ENCODE measurements at regions not wholly inside any gene's neighbourhood (a gene's known extent, or its start where the extent isn't known, plus 50 kb on each side); places are given as distances from the start of the nearest gene placed in this dataset.

DNA sequence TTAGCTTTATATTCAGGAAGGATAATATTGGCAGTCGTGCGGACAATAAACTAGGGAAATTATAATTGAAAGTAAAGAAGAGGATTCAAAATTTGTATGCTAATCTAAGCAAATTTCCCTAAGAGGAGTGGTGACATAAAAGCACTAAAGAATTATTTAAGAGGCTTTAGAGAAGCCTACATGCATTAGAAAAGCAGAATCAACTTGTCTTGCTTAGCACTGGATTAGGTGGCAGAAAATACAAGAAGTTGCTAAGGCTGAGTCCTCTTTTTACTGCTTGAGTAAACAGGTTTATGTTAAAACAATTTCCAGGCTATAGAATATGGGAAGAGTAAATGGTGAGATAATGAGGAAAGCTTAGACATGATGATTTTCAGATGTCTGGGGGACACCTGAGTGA is 991.5 kb downstream of the PCDH18 start:
- DNase-seq (ENCODE audit: low spot score): no peak

DNA sequence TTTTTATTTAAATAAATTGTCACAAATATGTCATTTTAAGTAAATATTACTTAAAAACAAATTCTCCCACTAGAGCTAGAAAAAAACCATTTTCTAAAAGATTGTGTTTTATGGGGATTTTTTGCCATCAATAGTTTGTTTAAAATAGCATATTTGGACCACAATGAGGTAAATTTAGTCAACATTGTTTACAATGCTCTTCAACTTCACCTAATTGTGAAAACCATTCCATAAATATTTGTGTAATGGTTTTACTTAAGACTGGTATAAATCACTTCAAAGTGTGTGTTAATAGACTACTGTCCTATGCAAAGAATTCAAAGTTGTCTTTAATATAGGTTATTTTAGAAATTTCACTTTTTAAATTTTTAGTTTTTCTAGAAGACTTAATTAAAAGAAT is 1004.2 kb downstream of the PCDH18 start:
- no peak for DNase-seq (ENCODE audit: low spot score)

DNA sequence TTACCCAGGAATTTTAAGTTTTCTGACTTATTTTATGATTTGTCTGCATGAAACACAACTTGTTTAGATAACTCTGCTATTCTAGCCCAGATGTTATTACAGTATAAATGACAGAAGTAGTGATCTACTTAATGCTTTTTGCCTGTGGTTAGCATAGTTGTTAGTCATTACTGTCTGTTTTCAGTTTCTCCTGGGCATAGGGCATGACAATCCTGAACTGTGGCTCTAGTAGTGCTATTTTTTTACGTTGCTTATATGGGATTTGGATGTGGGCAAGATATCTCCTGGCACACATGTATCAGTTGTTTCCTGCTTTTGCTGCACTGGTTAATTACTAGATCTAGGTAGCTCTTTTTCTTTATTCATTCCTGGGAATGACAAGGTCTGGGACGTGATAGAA is 1005.8 kb downstream of the PCDH18 start:
- no peak for DNase-seq (ENCODE audit: low spot score)

DNA sequence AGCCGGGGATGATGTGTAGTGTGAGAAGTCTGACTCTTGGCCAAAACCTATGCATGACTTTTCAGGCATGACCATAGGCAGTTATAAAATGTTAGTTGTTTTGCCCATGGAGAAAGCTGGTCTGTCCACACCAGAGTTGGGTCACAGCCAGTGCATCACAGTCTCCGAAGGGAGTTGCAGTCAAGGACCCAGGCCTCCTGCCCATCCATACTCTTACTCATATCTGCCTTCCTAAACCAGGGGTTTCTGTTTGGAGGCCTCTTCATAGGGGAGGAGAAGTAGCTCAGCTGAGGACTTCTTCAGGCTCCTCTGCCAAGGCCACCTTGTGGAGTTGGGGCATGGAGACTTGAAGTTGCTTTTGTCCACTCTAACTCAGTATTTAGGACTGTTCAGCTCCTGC is 1008.3 kb downstream of the PCDH18 start:
- no peak for DNase-seq (ENCODE audit: low spot score)

GRCh38 chr4:136516371-136516770 is 1015.9 kb downstream of the PCDH18 start:
- DNase-seq (ENCODE audit: low spot score): no peak

GRCh38 chr4:136505020-136505419 is 1027.3 kb downstream of the PCDH18 start:
- no peak for DNase-seq (ENCODE audit: low spot score)

- no peak for DNase-seq (ENCODE audit: low spot score)
Measured at GRCh38 chr4:136495851-136496250, 1036.4 kb downstream of the PCDH18 start.

DNA sequence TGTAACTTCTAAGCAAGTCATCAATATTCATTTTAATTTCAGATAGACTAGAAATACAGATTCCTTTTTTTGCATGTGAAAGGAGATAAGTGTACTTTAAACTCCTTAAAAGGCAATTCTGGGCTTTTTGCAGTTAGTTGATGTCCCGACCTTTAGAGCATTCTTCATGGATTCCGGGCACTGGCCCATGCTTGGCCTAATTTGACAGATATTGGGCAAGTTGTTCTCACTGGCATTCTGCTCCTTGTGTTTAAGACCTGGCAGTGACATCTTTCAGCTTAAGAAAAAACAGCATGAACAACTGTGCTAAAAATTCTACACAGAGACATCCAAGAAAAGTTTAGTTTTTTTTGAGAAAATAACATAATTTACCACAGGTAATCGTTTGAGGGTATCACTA is 1037.2 kb downstream of the PCDH18 start:
- no peak for DNase-seq (ENCODE audit: low spot score)

DNA sequence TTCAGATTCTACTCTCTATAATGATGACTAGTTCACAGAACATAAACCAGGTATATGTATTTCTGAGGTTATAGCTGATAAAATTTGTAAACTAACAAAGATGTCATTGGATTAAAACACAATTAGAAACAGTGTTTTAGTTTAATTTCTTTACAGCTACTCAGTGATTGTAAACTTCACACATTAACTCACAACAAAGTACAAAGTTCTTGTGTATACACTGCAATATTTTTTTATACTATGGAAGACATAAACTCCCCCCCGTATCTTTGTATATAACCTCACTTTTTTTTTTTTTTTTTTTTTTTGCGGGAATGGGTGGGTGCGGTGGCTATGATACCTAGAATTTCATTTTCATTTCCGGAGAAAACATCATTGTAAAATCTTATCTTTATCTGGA is 1043.2 kb downstream of the PCDH18 start:
- DNase-seq (ENCODE audit: low spot score): no peak

DNA sequence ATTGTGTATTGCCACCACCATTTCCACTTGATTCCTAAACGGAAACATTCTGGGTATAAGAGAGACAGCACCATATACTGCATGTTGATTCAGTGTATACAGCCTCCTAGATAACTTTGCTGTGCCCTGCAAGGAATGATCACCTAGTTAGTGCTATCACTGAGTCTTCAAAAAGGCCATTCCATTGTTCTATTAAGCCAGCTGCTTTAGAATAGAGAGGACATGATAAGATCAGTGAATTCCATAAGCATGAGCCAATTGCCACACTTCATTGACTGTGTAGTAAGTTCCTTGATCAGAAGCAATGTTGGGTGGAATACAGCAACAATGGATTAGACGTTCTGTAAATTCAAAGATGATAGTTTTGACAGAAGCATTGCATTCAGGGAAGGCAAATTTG is 1047.3 kb downstream of the PCDH18 start:
- DNase-seq (ENCODE audit: low spot score): no peak

GRCh38 chr4:136476753-136477152 is 1055.5 kb downstream of the PCDH18 start:
- no peak for DNase-seq (ENCODE audit: low spot score)

- no peak for DNase-seq (ENCODE audit: low spot score)
Measured at GRCh38 chr4:136471051-136471450, 1061.2 kb downstream of the PCDH18 start.

- no peak for DNase-seq (ENCODE audit: low spot score)
Measured at GRCh38 chr4:136465691-136466090, 1066.6 kb downstream of the PCDH18 start.

- DNase-seq (ENCODE audit: low spot score): no peak
Measured at GRCh38 chr4:136463941-136464340, 1068.4 kb downstream of the PCDH18 start.

GRCh38 chr4:136461533-136461932 is 1070.8 kb downstream of the PCDH18 start:
- no peak for DNase-seq (ENCODE audit: low spot score)

DNA sequence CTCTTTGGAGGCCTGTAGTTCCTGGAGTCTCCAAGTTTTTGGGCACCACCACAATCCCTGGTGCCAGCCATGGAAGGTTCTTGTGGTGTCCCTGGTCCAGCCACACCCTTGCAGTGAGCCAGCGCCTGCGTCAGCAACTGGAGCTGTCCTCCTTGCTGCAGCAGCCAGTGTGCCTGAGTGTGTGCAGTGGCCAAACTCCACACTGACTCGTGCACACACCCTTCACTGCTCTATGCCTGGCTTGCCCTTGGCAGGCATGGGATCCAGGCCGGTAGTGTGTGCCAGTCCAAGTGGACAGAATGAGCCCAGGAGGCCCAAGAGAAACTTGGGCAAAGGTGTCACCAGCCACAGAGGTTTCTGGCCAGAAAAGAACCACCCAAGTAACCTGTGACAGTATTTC is 1074.0 kb downstream of the PCDH18 start:
- no peak for DNase-seq (ENCODE audit: low spot score)

- DNase-seq (ENCODE audit: low spot score): no peak
Measured at GRCh38 chr4:136457577-136457976, 1074.7 kb downstream of the PCDH18 start.

GRCh38 chr4:136457004-136457403 is 1075.3 kb downstream of the PCDH18 start:
- DNase-seq (ENCODE audit: low spot score): no peak

- no peak for DNase-seq (ENCODE audit: low spot score)
Measured at GRCh38 chr4:136443006-136443405, 1089.3 kb downstream of the PCDH18 start.

- DNase-seq (ENCODE audit: low spot score): no peak
Measured at GRCh38 chr4:136442447-136442846, 1089.8 kb downstream of the PCDH18 start.

GRCh38 chr4:136441629-136442282 is 1090.5 kb downstream of the PCDH18 start:
- no peak for DNase-seq (ENCODE audit: low spot score)

DNA sequence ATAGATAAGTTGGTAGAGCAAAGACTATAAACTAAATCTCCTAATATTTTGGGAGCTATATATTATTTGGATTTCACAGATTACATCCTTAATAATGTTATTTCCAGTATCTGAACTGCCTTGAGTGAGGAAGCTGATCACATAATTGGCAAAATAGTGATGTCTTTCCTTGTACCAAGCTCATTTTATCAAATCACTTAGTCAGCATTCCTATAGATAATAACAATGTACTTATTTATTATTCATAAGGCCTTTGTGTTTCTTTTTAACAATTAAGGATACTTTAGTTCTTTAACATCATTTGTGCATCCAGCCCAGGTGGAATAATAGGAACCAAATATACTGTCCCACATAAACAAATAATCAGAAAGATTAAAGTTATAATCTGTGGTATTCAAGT is 1093.6 kb downstream of the PCDH18 start:
- DNase-seq (ENCODE audit: low spot score): no peak

GRCh38 chr4:136424052-136424451 is 1108.2 kb downstream of the PCDH18 start:
- DNase-seq (ENCODE audit: low spot score): no peak

DNA sequence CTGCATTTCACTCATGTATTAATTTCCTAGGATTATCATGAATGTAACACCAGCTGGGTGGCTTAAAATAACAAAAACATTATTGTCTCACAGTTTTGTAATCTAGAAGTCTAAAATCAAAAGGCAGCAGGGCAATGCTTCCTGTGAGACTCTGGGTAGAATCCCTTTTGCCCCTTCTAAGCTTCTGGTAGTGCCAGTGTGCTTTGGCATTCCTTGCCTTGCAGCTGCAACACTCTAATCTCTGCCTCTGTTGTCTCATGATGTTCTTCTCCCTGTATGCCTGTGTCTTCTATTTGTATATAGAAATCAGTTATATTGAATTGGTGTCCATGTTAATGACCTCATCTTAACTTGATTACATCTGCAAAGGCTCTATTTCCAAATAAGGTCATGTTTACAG is 1117.3 kb downstream of the PCDH18 start:
- DNase-seq (ENCODE audit: low spot score): no peak

- no peak for DNase-seq (ENCODE audit: low spot score)
Measured at GRCh38 chr4:136412708-136413107, 1119.6 kb downstream of the PCDH18 start.

Measured in hematopoietic multipotent progenitor cell treated with erythropoietin and hydrocortisone succinate and interleukin-3 and kit ligand, for 15 days (in vitro differentiated cells).